ENCODE measurements at regions not wholly inside any gene's neighbourhood (a gene's known extent, or its start where the extent isn't known, plus 50 kb on each side); places are given as distances from the start of the nearest gene placed in this dataset.

DNA sequence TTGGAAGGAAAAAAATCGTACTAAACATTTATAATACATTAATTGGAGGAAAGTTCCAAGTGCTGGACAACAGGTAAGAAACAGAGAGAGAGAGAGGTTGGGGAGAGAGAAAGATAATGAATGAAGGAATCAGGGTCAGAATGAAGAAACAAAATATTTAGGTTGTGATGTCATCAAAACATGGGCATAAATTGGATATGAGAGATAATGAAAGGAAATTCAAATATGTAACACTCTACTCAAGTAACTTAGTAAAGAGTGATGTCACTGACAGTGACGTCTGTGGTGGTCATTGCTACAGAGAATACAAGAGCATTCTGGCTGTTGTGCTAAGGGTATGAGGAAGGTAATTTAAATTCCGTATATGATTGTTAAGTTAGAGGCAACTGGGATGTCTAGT is 543.4 kb upstream of the COX7C start:
- Mint-ChIP-seq H3K4me3 (no peak overlapping the region), H3K36me3 (ENCODE audit: insufficient read depth in 1 of 3, low read depth in 3 of 3) (no peaks in the 10 kb centered on the region), H3K27ac (no peak overlapping the region), H3K9me3 (no peaks in the 10 kb centered on the region; a peak in 2 of 5 replicates), H3K27me3 (ENCODE audit: low read depth) (no peaks in the 10 kb centered on the region), H3K4me1 (peaks cover 3 to 4% of the 10 kb centered on the region in 2 experiments)
- Histone ChIP-seq H3K79me2 (ENCODE audit: insufficient read depth, low read length) (no peaks in the 10 kb centered on the region), H4K20me1 (ENCODE audit: control insufficient read depth, insufficient read depth, insufficient read length) (no peaks in the 10 kb centered on the region), H3K14ac (ENCODE audit: insufficient read depth, low read length) (no peak overlapping the region), H3K23ac (ENCODE audit: insufficient read length, low read depth, low read length) (no peak overlapping the region), H3K27ac (ENCODE audit: insufficient read length, low read depth, low read length) (no peak overlapping the region), H3K9me3 (ENCODE audit: control insufficient read depth, low read depth, low read length) (no peaks in the 10 kb centered on the region), H3K18ac (ENCODE audit: insufficient read length, low read depth, low read length) (no peak overlapping the region), H2BK20ac (ENCODE audit: low read depth, low read length, poor library complexity, severe bottlenecking) (no peak overlapping the region), H3T11ph (ENCODE audit: low read length) (no peak overlapping the region), H4K5ac (ENCODE audit: insufficient read length, low read depth, low read length) (no peak overlapping the region), H3K4me1 (ENCODE audit: insufficient read depth, low read length) (no peaks in the 10 kb centered on the region), H2BK12ac (ENCODE audit: insufficient read length, low read depth, low read length) (no peak overlapping the region), H4K91ac (ENCODE audit: insufficient read length, low read depth, low read length) (no peak overlapping the region), H3K79me1 (ENCODE audit: insufficient read depth, low read depth, low read length, poor library complexity, severe bottlenecking) (no peaks in the 10 kb centered on the region), H3K4me2 (ENCODE audit: insufficient read depth, insufficient read length, low read length) (no peak overlapping the region), H2AFZ (ENCODE audit: low read length) (no peak overlapping the region), H2BK15ac (ENCODE audit: low read depth, low read length) (no peak overlapping the region), H3K9ac (ENCODE audit: extremely low read depth, insufficient read length, low read length) (no peak overlapping the region), H2BK120ac (ENCODE audit: low read depth, low read length, poor library complexity, severe bottlenecking) (no peak overlapping the region), H3K56ac (ENCODE audit: insufficient read length, low read depth, low read length) (no peak overlapping the region), H3K4ac (ENCODE audit: low read depth, low read length) (no peak overlapping the region), H2BK5ac (ENCODE audit: insufficient read length, low read length) (no peak overlapping the region), H4K8ac (replicated peaks; ENCODE audit: insufficient read length, low read depth, low read length) (no peak overlapping the region), H3K27me3 (ENCODE audit: insufficient read depth, low read length) (no peaks in the 10 kb centered on the region), H3K23me2 (ENCODE audit: insufficient read length, low read depth, low read length, poor library complexity, severe bottlenecking) (no peaks in the 10 kb centered on the region), H2AK5ac (ENCODE audit: insufficient read length, low read length) (no peak overlapping the region)
- WGBS (ENCODE audit: extremely low coverage, insufficient read length, low lambda C conversion rate) = no CpG with 5 or more reads among the region's 3 CpGs
- TF ChIP-seq, protein P1, sequence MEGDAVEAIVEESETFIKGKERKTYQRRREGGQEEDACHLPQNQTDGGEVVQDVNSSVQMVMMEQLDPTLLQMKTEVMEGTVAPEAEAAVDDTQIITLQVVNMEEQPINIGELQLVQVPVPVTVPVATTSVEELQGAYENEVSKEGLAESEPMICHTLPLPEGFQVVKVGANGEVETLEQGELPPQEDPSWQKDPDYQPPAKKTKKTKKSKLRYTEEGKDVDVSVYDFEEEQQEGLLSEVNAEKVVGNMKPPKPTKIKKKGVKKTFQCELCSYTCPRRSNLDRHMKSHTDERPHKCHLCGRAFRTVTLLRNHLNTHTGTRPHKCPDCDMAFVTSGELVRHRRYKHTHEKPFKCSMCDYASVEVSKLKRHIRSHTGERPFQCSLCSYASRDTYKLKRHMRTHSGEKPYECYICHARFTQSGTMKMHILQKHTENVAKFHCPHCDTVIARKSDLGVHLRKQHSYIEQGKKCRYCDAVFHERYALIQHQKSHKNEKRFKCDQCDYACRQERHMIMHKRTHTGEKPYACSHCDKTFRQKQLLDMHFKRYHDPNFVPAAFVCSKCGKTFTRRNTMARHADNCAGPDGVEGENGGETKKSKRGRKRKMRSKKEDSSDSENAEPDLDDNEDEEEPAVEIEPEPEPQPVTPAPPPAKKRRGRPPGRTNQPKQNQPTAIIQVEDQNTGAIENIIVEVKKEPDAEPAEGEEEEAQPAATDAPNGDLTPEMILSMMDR (conservative IDR thresholded peaks at IDR 0.05) = no peak
- DNase-seq = no peak

Data from H9 (cell line).